HG02588 (cell line): ENCODE measurements at regions not wholly inside any gene's neighbourhood (a gene's known extent, or its start where the extent isn't known, plus 50 kb on each side); places are given as distances from the start of the nearest gene placed in this dataset.

Source experiments
- ATAC-seq: cut with Tn5 transposase; IDR thresholded peaks from one replicate; pipeline ENCODE4 v1.9.1; 2021; ENCODE audit warnings: mild to moderate bottlenecking, moderate library complexity; ENCODE audit not compliant: unreplicated experiment

DNA sequence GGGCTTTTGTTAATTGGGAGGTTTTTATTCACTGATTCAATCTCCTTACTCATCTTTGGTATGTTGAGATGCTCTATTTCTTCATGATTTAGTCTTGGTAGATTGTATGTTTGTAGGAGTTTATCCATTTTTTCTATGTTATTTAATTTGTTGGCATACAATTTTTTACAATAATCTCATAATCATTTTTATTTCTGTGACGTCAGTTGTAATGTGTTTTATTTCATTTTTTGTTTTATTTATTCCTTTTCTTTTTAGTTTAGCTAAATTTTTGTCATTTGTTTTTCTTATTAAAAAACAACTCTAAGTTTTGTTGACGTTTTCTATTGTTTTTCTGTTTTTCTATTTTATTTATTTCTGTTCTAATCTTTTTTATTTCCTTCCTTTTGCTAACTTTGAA, 389.8 kb downstream of the HS3ST3B1 start:
- ATAC-seq: no peak

DNA sequence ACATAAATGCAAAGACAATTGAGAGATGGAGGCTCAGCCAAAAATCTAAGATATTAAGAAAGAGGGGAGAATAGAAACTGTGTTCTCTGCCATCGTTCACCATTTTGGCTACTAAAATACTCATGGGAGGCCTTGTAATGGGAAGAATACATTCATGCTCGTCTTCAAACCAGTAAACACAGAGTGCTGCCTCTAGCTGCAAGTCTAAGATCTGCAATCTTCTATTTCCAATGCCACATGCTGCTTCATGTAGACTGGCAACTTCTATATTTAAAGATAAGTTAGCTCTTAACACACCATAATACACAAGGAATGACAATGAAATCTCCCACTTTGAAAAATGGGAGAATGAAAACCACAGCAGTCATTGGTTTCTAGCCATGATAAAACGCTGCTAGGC, 387.3 kb downstream of the HS3ST3B1 start:
- no peak for ATAC-seq

DNA sequence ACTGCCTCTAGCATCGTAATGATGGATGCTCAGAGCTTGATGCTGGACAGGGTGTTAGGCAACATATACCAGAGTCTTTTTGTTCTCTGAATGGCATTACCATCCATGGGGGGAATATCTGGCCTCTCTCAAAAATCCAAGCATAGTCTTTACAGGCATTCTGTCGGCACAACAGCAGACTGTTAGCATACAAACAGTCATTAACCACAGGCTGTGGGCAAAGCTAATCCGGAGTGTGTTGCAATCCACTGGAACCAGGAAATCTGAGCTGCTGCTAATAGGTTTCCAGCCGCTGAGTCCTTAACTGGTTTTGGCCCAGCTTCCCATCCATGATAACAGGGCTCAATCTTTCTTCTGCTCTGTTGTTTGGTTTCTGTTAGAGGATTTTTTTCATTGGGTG, 371.9 kb downstream of the HS3ST3B1 start:
- ATAC-seq: no peak

DNA sequence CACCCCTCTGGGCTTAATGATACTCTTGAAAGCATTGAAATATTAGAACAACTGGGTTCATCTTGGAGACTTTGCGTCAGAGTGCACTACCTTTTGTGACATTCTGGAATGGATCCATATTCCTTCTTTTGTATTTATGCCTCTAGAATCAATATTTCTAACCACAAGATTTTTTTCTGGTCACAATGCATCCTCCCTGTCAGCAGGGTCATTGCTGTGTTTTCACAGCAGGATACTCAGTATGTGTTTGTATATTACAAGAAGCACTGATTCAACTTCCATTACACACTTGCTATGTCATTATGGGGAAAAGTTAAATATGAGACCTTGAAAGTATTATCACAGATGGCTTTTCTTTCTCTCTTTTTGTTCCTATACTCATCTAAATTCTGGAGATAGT, 370.0 kb downstream of the HS3ST3B1 start:
- ATAC-seq: no peak

DNA sequence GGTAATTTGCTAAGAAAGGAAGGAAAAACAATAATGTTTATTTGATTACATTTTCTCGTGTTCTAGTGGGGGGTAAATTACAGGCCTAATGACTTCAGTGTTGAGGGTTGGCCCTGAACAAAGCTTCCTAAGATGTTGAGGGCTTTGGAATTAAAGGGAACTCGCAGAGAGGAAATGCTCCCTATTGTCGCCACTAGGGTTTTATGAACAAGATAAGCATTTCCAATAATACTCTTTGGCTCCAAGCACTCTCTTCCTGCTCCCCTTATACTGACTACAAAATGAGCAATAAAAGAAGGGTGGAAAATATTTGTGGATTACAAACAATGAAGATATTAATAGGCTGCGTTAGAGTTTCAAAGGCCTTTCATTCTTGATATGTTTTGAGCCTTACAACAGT, 363.6 kb downstream of the HS3ST3B1 start:
- no peak for ATAC-seq

DNA sequence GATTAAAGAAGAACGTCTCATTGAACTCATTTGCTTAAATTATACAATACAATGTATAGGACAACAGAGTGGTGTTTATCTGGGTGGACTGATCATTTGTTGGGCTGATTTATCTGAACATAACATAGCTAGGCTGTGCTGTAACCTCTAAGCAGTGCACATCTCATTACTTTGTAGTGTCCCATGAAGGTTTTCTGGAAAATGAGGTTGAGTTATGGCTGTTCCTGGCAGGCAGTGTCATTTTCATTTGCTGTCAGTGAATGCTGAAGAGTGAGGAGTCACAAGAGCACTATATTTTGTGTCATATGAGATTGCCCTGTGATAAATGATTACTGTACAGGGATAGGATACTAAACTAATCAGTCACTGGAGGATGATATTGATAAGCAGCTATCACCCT, 340.2 kb downstream of the HS3ST3B1 start:
- no peak for ATAC-seq

DNA sequence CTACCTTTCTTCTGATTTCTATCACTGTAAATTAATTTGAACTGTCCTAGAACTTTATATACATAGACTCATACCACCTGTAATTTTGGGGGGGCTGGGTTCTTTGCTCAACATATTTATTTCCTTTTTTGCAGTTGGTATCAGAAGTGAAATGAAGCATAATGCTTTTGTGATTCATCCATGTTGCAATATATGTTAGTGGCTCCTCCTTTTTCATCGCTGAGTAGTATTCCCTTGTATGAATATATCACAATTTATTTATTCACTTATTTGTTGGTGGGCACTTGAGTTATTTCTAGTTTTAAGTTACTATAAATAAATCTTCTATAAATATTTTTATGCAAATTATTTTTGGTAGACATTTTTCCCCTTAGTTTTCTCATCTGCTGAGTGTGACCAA, 336.4 kb downstream of the HS3ST3B1 start:
- ATAC-seq: no peak

DNA sequence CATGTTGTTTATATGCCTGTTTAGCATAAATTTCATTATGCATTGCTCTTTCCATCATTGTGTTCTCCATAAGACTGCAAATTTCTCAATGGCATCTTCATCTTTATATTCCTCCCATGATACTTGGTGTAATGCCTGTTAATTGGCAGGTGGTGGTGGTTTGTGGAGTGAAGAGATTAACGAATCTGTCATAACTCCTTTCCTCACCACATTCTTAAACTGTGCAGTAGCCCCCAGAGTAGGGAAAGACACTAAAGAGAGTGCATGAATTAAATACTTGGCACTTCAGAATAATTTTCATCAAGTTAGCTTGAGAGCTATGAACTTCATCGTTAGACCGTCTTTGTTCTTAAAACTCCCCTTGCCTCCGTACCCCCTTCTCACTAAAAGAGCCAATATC, 329.7 kb downstream of the HS3ST3B1 start:
- ATAC-seq: no peak

DNA sequence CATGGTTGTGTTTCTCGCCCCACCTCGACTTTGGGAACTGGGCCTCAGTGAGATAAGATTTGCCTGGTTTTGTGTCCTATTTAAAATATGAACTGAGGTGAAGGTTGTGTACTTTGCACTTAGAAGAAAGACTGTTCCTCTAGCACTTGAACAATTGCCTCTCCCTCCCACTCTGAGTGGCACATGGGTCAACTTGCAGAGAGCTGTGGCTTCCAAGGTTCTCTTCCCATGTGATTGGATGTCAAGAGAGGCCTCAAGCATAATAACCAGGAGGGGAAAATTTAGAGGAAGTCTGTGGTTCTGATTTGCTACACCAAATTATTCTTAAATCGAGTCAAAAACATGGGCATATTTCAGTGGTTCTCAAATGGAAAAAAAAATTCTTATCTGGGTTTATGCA, 329.2 kb downstream of the HS3ST3B1 start:
- no peak for ATAC-seq

DNA sequence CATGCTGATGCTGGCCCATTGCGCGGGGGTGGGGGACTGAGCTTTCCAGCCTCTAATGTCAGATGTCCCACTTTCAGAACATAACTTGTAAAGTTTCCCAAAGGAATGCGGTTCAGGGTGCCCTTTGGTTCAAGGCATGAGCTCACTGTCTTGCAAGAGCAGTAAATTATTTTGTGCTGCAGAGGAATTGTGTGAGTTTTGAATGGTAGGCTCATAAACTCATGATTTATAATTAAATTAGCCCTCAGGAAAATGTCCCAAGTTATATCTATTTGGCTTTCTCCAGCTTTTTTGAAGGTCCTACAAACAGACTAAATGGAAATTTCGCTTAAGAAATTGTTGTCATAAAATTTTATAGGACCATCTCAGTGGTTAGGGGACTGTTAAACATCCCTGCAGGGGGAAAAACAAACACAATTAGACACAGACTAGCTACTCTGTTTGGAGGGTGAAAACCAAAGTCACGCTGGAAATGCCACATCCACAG, 321.8 kb downstream of the HS3ST3B1 start:
- no peak for ATAC-seq

DNA sequence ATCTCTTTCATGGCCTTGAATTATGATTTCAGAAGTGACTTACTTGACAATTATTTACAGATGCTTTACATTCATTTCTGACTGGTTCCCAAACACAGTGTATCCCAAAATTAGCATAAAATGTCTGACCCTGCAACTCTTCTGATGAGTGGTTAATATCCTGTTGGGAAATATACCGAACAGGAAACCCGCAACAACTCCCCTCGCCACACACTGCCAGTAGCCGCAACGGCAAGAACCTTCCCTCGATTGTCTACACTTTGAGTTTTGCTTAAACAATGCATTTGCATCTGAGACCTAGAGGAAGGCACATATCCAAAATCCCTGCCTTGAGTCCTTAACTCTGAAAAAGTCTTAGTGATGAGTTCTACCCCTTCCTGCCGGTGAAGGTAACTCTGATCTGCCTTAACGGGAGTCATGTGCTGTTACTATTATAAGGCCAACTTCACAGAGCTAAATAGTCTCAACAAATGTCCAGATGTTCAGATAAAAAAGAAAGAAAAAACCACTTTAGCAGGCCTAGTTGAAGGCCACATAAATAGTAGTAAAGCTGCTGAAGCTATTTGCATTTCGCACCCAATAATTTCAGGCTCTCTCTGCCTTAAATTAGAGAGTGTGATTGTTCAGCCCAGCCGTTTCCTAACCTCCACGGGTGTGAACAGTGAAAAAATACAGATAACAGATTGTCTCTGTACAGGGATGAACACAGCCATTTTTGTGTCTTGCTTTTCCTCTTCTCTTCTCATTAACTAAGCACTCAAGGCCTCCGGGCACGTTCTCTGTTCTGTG, 321.1 kb downstream of the HS3ST3B1 start:
- ATAC-seq: no peak

DNA sequence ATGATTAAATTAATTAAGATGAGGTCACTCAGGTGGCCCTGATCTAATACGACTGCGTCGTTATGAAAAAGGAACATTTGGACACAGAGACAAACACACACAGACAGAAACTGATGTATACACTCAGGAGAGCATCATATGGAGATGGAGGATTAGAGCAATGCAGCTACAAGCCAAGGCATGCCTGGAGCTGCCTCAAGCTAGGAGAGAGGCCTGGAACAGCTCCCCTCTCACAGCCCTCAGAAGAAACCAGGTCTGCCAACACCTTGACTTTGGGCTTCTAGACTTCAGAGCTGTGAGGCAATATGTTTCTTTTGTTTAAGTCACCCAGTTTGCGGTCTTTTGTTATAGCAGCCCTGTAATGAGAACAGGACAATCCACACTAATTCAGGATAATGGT, 318.9 kb downstream of the HS3ST3B1 start:
- no peak for ATAC-seq

DNA sequence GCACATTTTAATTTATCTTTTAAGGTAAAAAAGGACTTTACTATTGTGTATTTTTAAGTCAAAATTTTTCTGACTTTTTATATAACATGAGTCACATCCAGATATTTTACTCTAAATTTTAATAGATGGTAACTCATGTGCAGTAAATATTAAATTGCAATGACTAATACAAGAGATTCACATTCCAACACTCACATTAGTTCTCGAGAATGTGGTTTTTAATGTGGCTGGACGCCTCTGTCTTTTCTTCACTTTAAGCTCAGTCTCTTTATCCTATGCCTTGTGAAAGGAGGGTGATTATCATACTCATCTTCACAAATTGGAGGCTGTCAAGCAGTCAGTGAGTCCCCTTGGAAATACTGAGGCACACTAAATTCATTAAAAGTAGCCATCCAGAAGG, 315.6 kb downstream of the HS3ST3B1 start:
- no peak for ATAC-seq

DNA sequence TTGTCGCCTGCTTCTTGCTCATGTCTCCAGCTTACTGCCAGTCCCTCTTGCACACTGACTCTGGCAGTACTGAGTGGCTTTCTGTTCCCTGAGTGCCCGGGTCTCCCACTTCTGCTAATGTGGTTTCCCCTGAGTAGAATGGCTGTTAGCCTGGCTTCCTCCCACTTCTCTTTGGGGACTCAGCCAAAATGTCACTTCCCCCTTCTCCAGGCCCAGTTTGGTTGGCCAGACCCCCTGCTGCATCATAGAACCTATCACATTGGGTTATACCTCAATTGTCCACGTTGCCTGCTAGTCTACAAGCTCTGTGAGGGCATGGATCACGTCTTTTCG, 304.4 kb downstream of the HS3ST3B1 start:
- ATAC-seq: no peak

DNA sequence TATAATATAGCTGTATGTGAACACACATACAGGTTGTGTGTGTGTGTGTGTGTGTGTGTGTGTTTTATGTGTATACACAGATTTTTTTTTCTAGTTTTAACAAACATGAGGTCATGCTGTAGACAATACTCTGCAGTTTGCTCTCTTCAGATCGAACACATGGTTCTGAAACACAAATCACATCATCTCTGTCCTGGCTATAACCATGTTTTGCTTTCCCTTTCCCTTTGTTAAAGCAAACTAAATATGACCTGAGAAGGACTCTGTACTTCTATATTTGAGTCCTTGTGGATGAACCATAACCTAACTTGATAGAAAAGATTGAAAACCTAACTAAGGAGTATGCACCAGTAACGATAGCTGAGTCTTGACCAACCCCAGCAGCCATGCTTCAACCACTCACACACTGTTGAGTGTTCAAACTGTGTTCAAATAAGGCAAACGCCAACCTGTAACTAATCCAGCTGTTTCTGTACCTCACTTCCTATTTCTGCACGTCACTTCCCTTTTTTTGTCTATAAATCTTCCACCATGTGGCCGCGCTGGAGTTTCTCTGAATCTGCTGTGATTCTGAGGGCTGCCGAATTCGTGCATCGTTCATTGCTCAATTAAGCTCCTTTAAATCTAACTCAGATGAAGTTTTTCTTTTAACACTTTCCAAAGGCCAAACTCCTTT, 303.8 kb downstream of the HS3ST3B1 start:
- ATAC-seq: no peak

DNA sequence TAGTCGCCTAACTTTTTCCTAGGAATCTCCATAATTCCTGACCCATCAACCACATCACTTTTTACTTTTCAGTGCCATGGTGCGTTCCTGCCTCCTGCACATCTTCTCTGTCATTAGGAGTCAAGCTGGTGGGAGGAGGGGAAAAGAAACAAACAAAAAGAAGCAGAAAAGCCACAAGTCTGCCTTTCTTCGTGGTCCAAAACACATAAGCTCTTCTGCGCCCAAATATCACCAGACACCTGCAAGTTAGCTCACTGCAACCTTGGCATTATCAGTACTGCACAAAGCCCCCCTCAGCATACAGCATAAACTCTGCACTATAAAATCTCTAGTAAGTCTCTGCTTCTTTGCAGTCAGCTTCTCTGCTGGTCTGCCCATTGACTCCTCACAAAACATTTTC, 295.3 kb downstream of the HS3ST3B1 start:
- no peak for ATAC-seq

DNA sequence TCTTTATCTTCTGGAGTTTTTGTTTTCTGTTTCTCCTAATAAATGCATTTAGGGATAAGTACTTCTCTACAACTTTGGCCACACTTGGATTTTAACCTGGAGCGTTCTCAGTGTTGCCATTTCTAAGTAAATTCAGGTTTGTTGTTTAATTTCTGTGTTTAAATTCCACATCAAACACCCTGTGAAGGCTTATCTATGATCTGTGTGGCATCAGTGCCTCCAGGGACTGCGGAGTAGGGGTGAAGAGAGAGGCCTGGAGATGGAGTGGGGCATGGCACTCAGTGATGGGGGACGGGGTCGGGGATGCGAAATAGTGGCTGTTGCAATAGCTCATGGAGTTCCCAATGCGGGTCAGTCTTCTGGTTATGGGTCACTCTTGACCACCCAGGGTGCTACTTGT, 294.8 kb downstream of the HS3ST3B1 start:
- ATAC-seq: no peak

DNA sequence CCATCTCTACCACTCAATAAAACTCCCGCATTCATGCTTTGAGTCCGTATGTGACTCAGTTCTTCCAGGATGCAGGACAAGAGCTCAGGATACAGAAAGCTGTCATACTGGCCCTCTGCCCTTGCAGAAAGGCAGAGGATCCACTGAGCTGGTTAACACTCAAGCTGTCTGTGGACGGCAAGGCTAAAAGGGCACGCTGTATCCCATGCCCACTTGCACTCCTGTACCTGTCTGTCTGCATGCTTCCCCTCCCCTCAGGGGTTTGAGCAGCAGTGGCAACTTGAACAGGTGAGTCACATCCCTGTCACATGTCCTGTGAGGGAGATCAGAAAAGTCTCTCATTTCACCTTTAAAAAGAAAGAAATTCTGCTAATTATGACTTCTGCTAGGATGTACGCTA, 293.8 kb downstream of the HS3ST3B1 start:
- ATAC-seq: no peak

DNA sequence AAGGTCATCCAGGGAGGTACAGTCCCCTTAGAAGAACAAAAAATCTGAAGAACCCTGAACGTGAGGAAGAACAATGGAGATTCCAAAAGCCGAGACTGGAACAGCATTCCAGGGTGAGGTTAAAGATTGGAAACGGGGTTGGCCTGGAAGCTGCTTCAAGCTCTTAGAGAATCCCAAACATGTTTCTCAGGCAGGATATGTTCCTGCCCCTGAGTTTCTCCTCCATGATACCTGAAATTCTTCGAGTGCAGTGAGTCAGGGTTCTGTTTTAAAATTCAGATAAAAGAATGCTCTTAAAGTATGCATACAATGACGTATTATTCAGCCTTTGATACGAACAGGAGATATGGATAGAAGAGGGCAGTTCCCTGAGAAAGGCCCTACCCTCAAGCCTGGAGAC, 293.1 kb downstream of the HS3ST3B1 start:
- ATAC-seq: no peak

DNA sequence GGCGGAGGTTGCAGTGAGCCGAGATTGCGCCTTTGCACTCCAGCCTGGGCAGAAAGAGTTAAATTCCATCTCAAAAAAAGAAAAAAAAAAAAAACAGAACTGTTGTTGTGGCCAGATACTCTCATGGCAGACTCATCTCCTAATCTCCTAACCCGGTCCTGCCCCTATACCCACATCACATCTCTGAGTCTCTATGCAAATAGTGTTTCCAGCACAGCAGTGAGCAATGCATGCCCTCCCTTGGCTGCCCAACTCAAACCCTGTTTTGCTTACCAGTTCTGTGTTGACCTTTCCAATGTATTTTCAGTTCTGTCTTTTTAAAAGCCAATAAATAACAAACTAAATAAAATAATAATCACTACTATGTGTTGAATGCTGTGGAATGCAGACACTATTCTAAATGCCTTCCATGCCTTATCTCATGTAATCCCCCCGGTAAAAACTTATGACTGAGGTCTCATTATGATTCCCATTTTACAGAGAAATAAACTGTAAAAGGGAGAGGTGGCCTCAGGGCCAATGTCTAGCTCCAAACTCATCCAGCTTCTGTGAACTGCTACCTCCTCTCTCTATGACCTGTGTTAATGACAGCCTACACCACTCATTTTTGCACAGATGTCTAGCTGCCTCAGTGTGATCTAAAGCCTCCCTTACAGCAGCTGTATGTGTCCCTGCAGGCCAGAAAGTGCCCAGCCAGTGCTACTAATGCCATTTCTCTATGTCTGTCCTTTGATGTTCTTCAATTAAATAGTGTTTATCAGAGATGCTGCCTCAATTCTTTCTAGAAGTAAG, 289.8 kb downstream of the HS3ST3B1 start:
- no peak for ATAC-seq

DNA sequence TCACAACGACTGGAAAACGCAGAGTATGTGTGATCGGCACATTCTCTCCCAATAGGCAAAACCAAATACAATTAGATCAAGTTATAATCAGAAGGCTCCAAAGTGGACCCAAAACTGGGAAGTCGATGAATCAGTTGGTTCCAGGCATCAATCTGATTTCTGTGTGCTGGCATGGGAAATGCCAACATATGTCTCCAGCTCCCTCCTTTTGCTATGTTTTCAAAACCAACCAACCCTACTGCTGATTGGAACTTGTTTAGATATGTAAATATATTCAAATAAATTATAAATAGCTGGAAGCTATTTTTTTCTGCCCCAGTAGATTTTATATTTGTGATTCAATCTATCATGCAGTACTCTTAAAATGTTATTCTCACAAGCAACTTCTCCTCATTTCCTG, 284.2 kb downstream of the HS3ST3B1 start:
- no peak for ATAC-seq

DNA sequence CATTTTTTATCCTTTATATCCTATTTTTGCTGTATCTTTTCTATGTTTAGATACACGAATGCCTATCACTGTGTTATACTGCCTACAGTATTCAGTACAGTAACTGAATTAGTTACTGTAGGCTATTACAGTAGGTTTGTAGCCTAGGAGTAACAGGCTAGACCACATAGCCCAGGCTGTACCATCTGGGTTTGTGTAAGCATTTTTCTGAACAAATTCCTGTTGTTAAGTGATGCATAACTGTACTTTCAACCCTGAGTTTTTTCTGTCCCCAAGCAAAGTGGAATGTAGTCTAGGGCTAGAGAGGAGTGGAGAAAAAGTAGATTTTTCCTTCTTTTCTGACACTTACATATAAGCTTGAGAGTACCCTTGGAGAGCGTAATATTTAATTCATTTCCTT, 282.1 kb downstream of the HS3ST3B1 start:
- no peak for ATAC-seq
